DMS153 treated with DMSO at 0.1 percent for 48 hours (cell line): ENCODE measurements at regions not wholly inside any gene's neighbourhood (a gene's known extent, or its start where the extent isn't known, plus 50 kb on each side); places are given as distances from the start of the nearest gene placed in this dataset.

Experiments
- DNase-seq: peaks from one replicate; lab custom pipeline; 2025; ENCODE audit not compliant: unreplicated experiment; lab: John Stamatoyannopoulos, UW

DNA sequence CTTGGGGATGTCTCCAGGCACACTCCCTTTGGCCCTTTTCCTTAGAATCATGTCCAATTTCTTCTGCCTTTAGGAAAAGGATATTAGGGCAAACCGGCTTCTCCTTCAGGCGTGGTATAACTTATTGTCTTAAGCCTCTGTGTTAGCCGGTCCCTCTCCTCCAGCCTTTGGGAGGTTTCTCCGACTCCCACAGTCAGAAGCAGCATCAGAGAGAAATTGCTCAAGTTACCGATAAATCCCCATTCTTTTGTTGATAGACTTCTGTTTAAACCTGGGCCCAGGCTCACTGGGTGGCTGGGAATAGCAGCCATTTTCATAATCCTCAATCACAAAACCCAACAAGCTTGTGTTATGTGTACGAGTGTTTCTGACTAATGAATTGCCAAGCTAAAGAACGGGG, 85.4 kb upstream of the KAZN start:
- no peak for DNase-seq

DNA sequence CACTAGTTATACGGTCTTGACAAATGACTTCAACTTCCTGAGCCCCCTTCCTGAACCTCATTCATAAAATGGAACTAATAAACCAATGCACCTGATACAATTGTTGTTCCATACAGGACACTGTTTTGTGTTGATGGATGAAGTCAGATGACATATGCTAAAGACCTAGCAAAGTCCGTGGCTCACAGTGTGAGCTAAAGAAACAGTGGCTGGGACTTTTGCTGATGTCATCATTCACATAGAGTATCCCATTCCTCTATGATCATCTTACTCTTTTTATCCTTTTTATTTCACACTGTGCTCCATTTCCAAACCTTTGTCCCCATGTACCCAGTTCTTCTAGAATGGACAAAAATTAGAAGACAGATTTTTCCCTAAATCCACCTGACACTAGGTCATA, 83.7 kb upstream of the KAZN start:
- DNase-seq, result no peak

DNA sequence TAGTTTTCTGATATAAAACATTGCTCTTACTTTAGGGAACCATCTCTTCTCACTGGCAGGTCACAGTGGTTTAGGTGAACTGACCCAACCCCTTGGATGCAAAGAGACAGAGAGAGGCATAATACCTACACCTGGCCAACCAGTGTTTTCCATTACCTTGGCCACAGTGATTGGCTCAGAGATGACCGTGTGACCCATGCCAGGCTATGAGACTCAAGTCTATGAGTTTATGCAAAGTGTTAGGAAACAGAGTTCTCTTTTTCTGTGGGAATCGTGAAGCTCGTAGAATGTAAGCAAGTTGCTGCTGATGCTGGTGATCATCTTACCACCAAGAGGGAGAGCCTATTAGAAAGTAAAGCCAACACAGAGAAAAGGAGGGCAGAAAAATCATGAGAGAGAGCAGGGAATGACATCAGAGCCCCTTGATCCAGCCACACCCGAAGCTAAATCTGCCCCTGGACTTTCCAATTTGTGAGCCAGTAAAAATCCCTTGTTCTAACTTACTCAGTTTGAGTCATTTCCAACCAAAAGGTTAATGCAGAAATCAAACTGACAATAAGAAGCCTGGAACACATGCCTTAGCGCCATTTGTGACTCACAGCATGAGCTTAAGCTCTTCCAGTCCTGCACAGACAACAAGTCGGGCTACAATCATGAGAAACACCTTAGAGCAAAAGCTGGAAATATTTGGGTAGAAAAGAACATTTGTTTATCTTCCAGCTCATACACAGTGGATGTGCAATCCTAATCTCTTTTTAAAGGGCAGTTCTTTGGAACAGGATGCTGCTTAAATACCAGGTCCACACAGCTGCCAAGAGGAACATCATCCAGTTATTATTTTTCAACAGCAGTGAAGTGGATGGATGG, 81.3 kb upstream of the KAZN start:
- DNase-seq, result peak; percentile 89

DNA sequence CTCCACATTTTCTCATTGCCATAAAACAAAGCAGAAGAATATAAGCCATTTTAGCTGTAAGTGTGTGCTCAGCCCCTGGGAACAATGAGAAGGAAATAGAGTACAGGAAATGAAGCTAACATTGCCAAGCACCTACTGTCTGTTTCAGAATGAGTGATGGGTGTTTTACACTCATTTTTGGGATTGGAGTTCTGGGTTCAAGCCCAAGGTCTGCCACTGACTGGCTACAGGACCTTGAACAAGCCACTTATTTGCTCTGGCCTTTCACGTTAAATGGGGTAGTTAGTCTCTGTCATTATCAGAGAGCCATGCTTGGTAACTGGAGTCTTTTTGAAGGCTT, 80.7 kb upstream of the KAZN start:
- no peak for DNase-seq

DNA sequence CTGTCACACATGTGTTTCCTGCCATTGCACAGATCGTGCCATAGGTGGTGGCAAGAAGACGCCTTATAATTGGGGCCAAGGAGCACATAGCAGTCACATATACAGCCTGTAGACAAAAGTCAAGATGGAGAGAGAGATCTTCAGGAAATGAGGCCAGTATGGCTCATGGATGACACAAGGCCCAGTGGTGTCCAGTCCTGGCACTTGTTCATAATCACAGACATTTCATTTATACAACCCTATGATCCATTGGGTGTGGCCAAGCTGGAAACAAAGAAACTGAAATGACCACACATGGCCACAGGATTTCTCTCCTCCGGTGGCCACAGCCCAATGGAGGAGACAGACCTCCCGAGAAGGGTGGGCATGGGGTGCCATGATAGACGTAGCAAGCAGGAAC, 78.5 kb upstream of the KAZN start:
- no peak for DNase-seq

DNA sequence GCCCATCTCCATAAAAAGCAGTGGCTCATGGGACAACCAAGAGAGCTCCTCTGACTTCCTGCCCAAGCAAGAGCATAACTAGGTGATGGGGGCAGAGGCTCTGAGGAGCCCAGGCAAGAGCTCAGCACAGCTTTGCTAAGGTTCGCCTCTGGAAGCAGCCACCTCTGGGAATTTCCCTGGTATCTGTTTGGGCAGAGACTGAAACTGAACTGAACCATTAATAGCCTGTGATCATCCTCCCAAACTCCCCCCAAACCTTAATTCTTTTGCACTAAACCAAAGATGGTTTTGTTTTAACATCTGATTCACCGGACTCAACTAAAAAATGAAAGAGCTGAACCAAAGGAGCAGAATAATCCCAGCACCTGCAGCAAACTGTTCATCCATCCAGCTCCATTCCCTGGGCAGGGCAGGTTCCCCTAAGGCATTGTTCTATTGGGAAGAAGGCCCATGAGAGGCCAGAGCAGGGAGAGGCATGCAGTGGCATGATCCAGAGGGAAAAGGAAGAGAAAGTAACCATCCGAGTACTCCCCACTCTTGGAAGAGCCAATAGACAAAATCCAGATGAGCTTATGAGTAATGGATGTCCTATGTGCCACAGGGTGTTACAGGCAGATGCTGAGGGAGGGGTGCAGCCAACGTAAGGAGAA, 77.8 kb upstream of the KAZN start:
- DNase-seq, result no peak

DNA sequence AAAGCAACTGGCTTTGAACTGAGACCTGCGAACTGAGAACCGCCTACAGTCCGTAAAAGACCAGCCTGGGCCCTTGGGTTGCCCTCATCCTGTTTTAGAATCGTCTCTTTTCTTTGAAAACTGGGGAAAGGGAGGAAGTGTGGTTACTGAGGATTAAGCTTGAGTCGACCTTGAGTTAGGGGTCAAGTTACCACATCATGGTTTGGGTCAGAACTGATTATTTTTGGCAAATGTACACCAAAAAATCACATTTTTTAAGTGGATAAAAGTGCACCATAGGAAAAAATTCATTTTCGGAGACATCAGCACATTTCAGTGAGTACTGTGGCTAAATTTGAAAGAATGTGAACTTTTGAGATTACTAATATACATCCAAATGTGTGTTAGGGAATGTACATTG, 76.9 kb upstream of the KAZN start:
- no peak for DNase-seq

DNA sequence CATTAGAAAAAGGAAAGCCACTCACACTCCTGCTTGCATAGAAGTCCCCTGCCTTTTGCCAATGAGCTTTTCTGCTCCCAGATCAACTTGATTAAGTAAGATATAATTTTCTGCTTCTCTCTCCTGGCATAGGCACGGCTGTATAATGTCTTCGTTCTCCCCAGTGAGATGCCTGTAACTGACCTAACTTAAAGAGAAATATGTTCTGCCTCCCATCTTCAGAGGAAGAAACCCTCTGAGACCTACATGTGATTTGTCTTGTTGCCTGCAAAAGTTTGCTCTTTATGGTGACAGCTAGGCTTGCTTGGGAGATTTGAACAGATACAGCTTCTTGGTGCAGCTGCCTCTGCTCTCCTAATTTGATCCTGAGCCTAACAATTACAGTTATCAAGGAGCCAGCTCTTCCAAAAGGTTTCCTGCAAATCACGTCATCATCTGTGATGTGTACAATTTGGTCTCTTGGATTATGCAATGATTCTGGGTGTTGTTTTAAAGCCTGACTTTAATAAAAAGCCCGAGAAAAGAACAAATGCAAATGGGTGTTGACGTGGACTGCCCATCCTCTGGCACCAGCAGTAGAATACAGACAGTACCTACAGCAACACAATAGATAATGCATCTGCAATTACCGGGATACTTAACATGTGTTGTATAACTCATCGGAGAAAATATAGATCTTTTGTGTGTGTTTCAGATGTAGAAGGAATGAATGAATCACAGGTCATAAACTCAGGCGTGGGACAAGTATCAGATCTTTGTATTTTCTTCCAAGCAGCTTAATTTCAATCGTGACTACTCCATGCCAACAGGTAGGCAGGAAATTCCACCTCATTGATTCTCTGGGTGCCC, 76.2 kb upstream of the KAZN start:
- DNase-seq, result no peak

DNA sequence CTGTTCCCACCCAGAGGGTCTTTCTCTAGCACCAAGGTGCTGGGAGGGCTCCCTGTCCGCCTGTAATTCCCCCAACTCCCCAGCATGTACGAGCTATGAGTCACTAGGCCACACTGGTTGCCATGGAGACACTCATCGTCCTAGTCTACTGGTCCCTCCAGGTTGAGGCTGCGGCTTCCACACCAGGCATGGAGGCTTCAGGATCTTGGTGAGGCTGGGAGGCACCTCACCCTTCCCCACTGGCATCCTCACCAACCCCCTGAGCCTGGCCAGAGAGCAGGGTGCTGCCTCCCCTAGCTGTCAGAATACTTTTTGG, 75.6 kb upstream of the KAZN start:
- no peak for DNase-seq

DNA sequence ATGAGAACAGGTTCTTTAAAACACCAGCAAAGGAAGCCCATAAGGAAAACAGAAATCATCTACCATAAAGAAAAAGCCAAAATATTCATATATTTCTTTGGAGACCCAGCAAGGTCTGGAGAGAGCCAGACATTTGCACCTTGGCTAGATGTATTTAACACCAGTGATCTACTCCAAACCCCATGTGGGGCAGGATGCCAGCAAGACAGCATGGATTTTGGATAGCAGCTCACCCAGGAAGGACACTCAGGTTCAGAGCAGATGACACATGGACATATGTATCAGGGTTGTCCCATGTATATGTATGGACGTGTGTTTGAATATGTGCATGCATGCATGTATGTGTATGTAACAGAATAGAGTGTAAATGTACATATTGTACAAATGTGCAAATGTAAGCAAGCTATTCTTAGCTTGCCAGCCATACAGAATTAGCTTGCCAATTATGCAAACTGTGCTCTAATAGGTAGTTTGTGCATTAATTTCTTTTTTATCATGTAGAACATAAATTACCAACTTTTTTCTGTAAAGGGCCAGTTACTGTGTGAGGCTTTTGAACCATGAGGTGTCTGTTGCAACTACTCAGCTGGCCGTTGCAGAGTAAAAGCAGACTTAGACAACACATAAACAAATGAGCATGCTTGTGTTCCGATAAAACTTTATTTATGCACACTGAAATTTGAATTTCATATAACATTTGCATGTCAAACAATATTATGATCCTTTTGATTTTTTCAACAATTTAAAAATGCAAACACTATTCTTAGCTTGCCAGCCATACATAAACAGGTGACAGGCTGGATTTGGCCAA, 73.5 kb upstream of the KAZN start:
- no peak for DNase-seq

DNA sequence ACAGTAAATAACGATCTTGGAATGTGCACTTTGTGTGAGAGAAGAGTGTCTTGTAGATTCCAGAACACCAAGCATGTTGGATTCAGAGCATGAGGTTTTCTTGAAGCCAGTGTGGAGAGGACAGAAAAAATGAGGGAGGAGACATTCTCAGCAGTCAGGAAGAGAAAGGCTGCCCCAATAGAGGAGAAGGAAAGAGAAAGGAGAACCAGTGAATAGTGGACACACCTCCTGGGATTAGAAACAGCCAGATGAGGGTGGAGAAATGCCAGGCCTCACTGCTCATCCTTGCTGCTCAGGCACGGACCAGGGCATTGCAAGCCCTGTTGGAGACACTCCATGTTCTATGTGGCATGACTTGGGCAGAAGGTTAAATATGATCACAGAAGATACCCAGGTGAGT, 69.0 kb upstream of the KAZN start:
- no peak for DNase-seq

DNA sequence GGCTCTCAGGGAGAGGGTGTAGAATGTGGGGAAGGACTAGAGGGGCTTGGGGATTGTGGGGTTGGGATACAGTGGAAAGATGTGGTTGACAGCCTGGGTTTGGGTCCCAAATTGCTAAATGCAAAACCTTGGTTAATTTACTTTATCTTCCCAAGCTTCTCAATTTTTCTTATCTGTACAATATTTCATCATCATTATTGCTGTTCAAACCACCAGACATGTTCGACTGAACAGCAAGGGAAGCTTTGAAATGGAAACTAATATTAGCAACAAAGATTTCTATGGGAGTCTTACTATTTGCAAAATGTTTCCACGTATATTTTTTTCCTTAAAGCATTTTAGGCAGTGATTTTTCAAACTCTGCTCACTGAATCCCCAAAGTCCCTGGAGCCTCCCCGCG, 67.0 kb upstream of the KAZN start:
- DNase-seq, result no peak

DNA sequence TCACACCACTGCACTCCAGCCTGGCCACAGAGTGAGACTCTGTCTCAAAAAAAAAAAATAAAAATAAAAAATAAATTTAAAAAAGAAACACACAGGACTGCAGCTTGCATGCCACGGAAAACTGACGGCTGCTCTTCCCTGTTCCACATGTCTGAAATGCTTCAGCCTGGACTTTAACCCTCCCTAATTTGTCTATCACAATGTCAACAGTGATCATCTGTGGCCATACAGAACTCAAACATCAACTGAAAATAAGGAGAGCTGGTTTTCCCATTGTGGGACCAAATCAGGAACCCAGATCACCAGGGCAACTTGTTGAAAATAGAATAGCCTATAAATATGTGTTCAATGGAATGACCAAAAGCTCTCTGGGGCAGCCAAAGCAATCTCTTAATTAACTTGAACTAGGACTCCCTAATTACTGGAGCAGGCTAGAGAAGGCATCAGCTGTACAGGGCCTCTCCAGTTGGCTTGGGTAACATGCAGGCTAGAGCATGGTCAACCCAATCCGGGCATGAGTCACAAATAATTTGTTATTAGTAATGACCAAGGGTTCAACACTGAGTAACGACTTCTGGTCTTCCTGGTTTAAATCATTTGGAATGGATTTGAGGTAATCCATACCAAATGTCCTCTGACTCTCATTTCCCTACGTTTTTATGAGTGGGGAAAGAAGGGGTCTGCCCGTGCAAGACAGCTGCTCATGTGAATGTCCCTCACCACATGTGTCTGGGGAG, 62.7 kb upstream of the KAZN start:
- DNase-seq, result no peak

DNA sequence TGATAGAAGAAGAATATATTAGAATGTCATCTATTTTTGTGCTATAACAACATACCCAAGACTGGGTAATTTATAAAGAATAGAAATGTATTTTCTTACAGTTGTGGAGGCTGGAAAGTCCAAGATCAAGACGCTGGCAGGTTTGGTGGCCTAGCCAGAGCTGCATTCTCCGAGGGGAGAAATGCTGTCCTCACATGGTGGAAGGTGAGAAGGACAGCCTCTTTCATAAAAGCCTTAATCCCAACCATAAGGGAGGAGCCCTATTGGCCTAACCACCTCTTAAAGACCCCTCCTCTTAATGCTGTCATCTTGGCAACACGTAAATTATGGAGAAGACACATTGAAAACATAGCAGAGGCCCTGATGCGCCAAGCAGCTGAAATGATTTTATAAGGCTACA, 60.1 kb upstream of the KAZN start:
- DNase-seq, result no peak

DNA sequence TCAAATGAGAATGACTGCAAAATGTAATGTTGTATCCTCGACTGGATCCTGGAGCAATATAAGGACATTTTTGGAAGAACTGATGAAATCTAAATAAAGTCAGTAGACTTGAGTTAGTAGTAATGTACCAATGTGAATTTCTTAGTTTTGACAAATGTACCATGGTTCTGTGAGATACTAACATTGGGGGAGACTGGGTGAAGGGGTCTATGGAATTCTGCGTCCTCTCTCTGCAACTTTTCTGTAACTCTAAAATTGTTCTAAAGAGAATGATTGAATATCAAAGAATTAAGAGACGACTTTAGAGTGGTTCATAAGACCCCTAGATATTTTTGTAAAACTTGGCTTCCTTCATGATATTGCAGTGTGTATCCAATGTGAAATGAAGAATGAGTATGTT, 59.2 kb upstream of the KAZN start:
- no peak for DNase-seq

DNA sequence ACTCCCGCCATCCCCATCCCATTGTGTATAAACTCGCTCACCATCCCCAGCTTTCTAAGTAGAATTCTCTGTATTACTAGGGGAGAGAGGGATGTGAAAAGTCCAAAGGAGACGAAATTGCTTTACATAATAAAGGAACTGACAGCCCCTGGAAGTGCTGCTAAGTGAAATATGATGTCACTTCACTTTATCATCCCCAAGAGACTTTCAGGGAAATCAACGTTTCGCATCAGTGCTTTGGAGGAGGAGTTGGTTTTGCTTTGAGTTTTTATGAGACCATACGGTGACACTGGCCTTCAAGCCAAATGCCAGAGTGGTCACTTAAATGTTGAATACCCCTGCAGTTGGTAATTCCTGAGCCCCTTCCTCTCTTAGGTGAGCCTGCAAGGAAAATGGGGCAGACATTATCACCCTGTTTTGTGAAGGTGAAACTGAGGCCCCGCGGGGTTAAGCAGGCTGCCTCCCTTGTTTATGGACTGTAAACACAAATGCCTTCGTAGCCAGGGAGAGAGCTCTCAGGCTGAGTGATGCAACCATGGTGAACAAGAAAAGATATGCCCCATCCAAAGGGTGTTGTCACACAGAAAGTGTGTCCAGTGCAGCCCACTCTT, 58.4 kb upstream of the KAZN start:
- peak; percentile 11 for DNase-seq

DNA sequence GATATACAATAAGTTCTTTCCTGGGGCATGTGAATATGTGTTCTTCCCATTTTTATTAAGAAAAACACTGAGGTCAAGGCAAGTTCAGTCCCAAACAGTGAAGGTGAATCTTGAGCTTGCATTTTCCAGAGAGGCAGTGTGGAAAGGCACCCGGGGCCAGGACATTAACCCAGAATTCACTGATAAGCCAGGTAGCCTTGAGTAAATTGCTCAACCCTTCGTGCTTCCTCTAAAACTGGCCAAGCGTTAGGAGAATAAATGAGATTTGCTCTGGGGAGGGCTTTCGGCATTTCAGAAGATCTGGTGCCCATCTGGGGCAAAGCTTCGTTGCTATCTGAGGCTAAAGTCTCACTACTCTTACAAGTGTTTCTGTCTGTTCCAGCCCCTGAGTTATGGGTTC, 57.1 kb upstream of the KAZN start:
- DNase-seq, result no peak

DNA sequence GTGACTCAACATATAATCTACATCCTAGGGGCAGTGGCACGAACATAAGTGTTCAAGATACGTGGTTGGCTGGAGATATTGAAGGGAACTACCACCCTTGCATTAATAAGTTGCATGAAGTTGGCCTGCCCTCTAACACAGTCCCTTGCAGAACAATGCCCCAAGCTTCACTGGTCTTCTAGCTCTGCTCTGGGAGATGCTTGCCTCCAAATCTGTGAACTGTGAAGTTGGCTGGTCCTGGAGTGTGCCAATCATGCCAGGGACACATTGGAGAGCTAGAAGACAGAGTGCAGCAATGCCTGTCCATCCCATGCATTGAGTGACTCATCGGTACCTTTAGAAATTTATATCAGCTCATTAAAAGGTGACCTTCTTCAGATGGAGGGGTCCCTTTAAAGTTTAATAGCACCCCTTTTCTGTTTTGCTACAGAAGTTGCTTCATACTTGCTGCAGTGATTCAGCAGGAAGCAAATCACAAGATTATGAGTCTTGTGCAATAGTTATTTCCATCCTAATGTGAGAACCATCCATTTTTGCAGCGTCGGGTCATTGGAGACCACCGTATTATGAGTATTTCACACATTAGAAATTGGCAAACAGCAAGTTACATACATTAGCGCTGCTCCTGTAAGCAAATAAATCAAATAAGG, 55.2 kb upstream of the KAZN start:
- no peak for DNase-seq

DNA sequence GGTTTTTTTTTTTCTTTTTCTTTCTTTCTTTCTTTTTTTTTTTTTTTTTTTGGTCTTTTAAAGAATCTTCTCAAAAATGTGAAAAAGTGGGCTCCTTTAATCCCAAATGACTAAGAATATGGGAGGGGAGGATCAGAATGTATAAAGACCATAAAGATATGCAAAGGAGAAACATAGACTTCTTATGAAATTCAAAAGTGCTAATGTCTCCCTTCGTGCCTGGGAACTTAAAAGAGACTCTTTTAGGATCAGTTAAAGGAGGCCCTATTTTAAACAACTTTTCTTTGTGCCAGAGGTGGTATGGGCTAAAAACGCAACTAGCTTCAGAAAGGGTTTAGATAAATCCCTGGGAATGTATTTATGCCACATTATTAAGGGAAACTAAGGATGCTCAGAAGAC, 54.2 kb upstream of the KAZN start:
- no peak for DNase-seq
